ENCODE measurements at regions not wholly inside any gene's neighbourhood (a gene's known extent, or its start where the extent isn't known, plus 50 kb on each side); places are given as distances from the start of the nearest gene placed in this dataset.

DNA sequence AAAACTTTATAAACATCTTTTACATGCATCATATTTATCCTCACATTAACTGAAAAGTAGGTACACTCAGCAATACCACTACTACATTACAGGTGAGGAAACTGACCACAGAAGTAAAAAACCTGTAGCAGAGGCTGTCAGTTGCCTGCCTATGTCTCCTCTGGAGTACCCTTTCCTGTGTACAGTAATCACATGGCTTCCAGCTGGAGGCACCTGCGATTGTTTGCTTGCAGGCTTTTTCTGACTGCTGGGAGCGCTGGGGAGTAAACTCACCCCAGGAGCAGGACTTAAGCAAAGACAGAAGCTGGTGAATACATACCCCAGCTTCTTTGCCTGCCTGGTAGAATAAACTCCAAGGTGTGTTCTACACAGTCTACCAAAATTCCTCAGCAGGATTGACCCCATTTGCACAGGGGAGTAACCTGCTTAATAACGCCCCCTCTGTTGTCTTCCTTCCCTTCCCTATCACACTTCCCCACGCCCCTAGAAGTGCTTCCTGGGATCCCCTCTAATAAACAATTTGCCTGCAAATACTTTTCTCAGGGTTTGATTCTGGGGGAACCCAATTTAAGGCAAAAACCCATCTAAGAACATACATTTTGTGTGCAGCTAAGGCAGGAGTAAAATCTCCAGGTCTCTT is 138.9 kb downstream of the PTH2R start:
- DNase-seq: no peak

DNA sequence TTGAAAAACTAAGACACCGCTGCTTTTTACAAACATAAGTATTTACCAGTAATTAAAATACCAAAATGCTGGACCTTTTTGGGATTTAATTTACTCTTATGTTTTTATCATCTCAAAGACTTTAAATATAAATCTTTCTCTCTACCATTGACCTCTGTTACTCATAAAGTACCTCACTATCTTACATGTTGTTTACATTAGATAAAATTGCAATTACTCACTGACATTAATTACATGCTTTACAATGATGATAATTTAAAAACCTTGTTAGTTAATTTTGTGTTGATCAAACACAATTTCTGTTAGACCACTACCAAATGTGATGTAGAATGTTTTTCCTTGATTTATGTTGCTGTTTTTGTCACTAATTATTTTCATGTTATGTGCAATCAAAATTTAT is 139.5 kb downstream of the PTH2R start:
- DNase-seq: no peak

DNA sequence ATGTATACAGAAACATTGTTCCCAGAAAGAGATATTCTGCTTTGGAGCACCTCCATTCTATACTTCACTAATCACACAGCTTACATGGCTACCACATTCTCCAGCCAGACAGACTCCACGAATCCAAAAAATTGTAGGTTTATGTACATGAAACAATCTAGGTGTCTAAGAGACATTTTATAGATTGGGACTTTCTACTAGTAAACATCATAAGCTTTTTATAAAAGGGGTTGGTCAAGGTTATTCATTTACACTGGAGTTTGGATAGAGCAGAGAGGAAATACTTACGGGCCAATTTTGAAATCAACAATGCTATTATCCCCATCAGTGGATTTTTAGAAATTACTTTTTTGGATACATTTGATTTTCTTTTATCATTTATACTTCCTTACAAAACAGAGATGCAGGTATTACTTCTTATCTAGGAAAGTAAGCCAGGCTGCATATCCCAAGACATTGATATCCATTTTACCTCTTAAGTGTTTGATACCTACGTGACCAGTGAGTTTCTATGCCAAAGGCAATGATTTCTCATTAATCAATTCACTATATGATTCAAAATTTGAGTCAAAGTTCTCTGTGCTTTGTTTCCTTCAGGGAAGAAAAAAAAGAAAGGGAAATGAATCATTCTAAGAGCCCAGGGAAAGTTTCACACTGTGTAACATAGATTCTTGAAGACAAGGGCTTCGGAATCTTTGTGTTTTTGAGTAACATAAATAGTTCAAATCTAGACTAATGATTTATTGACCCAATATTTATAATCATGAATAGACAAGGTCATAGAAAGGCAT is 140.5 kb downstream of the PTH2R start:
- DNase-seq: no peak

DNA sequence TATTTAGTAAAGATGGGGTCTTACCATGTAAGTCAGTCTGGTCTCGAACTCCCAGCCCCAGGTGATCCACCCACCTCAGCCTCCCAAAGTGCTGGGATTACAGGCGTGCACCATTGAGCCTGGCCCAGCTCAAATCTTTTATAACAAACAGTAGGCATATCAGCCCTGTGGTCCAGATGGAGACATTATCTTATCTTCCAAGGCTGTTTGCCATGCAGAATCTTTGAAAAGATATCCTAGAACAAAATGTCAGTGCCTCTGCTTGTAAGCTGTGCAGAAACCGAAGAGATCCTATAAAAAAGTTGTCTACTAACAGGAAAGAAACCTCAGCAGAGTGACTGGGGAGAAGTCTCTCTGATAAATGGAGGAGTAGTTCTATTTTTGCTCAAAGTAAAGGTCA is 142.1 kb downstream of the PTH2R start:
- DNase-seq: no peak

DNA sequence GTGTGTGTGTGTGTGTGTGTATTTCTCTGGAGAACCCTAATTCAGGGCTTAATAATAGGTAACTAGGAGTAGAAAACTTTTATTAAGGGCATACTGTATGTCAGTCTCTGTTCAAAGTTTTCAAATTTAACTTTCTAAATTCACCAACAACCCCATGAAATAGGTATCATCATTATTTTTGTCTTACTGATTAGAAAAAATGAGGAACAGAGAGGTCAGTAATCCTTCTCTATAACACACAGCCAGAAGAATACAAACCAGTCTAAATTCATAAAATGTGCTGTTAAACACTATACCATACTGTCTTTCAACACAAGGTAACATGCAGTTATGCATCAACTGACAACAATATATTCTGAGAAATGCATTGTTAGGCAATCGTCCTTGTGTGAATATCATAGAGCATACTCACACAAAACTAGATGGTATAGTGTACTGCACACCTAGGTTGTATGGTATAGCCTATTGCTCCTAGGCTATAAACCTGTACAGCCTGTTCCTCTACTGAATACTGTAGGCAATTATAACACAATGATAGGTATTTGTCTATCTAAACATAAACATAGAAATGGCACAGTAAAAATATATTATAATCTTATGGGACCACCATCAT is 143.1 kb downstream of the PTH2R start:
- no peak for DNase-seq

DNA sequence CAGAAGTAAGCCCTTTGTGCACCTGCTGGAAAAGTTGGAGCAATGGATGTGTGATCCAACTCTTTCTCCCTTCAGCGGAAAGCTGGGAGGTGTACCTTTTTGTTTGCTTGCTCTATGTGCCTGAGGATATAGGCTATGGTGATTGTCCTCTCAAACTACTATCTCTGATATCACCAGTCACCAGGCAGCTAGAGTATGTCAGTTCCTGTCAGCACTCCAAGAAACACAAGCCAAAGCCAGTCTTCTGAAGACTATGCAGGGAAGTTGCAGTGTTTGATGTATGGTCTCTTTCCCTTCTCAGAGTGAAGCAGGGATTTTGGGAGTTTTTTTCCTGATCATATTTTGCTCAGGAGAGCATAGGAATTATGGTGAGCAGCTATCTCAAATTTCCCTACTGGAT is 146.4 kb downstream of the PTH2R start:
- DNase-seq: no peak

DNA sequence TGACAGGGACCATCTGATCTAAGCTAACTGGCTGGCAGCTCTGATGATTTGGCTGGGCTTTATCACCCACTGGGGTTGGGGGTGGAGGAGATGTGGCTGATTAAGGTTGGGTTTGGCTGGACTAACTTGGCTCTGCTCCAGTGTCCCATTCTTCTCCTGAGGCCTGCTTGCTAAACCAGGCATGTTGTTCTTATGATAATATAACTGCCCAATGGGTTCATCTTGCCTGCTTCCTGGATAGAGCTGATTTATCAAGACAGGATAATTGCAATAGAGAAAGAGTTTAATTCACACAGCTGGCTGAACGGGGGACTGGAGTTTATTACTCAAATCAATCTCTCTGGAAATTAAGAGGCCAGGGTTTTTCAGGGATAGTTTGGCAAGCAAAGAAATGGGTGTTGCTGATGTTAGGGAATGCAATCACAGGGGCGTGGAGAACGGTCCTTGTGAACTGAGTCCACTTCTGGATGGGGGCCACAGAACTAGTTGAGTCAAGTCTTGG is 150.4 kb downstream of the PTH2R start:
- no peak for DNase-seq

DNA sequence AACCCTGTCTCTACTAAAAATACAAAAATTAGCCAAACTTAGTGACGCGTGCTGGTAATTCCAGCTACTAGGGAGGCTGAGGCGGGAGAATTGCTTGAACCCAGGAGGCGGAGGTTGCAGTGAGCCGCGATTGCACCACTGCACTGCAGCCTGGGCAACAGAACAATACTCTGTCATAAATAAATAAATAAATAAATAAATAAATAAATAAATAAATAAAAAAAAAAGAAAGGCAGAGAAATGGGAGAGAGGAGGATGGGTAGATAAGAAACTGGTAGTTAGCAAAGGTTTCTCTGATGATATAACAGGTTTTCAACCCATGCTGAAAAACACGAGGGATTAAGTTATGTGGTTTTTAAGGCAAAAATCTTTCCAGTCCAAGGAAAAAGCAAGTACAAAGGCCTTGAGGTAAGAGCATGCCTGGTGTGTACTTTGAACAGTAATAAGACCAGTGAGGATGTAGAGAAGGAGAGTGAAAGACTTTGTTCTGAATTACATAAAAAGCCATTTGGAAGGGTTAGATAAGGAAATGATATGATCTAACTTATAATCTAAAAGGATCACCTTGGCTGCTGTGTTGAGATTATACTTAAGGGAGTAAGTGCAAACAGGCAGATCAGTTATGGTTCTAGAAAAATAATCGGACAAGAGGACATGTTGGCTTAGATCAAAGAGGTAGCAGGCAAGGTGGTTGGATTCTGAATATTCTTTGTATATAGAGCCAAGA is 159.3 kb downstream of the PTH2R start:
- DNase-seq: no peak

DNA sequence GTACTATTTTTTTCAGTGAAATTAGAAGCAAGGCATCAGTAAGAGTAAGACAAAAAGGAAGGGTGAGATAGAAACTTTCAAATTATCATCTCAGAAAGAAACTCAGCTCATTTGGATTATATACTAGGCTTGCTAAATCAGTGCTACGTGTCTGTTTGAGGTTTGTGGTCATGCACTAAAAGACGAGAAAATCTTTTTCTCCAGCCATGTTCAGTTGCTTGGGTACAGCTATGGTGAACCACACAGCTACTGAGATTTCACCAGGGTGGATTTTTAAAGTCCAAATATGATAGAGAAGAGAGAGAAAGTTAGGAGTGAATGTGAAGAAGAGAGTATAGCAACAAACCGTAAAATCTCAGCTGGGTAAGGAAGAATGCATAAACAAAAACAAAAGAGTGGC is 161.6 kb downstream of the PTH2R start:
- no peak for DNase-seq

DNA sequence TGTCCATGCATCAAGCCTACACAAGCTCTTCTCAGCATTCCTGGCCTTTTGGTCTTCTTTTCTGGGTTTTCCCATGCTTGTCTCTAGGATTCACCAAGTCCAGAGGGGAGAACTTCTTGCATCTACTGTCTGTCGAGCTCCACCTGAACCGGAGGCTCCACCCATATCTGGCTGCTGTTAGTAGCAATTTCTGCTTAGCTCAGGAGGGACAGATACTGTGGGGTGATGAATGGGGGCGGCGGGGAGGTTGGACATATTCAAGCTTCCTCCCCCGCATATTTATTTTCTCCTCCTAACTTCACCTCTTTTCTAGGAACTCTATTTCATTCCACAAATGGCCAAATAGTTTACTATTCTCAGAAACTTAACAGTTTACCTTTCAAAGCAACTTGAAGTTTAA is 163.5 kb downstream of the PTH2R start:
- DNase-seq: no peak

DNA sequence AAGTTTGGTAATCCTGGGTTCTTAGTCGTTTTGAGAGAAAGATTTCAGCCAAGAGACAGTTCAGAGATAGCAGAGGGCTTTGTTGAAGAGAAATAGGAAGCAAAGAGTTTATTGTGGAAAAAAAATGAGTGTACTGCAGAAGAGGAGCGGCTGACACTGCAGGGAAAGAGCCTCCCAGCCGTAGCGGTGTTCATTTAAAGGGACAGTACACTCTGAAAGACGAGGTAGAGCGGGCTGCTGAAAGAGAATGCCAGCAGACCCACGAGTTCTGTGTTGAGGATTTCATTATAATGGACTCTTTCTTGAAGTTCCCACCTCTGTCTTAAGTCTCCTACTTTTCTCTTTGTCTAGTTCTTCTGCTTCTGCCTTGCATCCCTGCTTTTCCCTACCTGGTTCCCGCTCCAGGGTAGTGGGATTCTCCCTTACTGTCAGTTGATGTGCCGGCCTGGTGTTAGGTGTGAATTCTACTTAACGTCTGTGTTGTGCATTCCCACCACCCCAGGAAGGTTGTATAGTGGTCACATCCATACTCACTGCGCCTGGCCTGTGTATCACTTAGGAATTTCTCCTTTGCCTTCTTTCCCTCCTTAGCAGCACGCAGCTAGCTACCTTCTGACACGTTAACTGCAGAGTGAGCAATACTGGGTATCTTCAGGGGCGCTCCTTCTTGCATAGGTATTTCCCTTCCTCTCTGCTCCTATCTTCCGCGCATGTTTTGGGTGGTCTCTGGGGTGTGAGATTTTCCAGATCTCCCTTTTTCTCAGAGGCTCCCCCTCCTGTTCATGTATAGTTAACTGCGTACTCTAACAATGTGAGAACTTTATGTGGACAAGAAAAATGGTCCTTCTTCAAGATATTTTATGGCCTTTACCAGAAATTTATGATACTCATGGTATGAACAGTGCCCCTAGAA is 164.5 kb downstream of the PTH2R start:
- no peak for DNase-seq

DNA sequence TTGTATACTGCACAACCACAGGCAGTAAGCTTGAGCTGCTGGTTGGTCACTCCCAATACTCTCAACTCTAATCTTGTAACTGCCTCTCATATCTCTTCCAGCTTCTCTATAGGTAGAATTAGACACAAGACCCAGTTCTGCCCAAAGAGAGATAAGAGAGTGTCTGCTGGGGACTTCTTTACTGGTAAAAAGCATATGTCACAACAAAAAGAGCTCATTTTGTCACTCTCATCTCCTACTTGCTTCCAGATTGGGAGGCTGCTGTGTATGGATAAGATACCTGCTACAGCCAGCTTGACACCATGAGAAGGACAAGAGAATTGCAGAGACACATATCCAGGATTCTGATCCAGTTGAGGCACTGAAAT is 165.2 kb downstream of the PTH2R start:
- no peak for DNase-seq

DNA sequence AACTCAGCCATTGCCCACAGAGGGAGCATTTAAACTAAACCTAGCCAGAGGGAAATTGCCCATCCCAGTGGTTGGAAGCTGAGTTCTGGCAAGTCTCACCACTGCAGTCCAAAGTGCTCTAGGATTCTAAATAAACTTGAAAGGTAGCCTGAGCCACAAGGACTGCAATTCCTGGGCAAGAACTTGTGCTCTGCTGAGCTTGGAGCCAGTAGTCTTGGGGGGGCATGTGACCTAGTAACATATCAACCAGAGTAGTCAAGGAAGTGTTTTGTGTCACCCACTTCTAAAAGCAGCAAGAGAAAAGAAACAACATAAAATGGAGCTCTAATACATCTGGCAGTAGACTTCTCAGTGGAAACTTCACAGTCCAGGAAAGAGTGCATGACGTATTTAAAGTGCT is 167.0 kb downstream of the PTH2R start:
- DNase-seq: no peak

DNA sequence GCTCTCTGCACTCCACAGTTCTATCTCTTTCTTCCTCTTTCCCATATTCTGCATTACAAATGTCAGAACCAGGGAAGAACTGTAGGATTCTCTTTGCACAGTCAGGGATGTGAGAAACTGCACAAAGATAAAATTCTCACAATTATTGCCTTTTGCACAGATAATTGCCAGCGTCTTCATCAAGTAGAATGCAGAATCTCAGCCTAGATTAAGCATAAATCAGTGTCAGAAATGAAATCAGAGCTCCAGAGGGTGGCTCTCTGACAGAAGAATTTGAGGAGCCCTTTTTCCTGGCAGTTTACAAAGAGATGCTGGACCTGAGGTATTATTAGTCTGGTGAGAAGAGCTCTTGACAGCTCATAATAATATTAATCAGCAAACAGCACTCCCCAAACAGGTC is 173.1 kb downstream of the PTH2R start:
- DNase-seq: no peak

DNA sequence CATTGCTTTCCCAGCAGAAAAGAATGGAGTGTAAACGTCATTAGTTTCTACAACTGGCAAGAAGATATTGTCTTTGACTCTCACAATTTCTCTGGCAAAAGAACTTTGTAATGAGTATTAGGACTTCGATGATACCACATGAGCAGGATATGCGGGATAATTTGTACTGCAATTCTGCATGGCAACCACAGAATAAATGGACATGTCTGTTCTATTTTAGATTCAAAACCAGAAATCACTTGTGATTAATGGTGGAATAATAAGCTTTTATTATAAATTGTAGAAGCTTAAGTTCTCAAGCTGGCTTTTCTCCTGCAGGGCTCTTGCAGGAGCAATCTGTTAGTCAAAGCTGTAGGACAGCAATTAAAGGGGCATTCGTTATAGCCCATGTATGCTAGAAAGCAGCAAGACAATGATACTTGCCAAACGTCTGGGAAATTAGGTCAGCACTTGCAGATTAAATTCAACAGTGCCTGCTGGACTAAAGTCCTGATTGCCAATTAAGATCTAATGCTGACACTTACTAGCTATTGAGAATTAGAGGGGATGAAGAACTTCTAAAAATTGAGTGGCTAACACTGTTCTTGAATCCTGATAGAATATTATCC is 177.9 kb downstream of the PTH2R start:
- DNase-seq: no peak

DNA sequence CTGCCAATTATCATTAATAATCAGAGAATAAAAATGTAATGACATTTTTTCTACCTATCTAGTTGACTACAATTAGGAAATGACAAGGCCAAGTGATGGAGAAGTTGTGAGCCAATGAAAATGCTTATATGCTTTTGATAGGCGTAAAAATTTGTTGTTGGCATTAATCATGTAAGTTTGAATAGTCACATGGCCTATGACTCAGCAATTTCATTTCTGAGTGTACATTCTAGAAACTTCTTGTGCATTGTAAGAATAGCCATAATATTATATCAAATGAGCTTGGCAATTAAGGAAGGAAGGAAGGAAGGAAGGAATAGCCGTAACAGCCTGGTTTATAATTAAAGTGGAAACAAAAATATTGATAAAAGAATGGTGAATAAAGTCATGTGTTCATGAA is 179.9 kb downstream of the PTH2R start:
- no peak for DNase-seq

DNA sequence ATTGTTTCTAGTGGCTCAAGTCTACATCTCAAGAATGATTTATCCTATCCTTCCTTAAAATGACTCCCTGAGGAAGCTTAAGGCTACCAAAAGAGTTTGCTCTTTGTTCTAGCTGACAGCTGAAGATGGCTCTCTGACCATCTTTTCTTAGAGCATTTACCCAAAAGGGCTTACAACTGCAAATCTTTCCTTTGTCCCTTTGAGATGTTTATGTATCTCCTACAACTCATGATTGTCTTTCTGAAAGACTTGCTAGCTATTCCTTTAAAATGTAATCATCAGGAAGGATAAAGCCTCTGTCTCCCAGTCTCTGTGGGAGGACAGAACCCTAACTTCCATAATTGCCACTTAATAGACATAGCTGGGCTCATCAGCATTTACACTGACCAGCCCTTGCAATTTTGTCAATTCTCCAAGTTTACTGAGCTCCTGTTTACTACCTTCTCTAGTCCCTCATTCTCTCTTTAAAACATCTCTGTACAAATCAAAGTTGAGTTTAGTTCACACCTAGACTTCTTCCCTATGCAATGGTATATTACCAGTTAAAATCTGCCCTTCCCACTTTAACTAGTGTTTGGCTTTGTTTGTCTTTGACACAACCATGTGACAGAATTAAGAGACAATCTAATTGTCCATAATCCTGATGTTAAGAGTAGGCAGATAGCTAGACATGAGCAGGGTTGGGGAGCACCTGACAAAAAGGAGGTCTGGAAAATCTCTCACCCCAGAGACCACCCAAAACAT is 188.2 kb downstream of the PTH2R start:
- DNase-seq: no peak

DNA sequence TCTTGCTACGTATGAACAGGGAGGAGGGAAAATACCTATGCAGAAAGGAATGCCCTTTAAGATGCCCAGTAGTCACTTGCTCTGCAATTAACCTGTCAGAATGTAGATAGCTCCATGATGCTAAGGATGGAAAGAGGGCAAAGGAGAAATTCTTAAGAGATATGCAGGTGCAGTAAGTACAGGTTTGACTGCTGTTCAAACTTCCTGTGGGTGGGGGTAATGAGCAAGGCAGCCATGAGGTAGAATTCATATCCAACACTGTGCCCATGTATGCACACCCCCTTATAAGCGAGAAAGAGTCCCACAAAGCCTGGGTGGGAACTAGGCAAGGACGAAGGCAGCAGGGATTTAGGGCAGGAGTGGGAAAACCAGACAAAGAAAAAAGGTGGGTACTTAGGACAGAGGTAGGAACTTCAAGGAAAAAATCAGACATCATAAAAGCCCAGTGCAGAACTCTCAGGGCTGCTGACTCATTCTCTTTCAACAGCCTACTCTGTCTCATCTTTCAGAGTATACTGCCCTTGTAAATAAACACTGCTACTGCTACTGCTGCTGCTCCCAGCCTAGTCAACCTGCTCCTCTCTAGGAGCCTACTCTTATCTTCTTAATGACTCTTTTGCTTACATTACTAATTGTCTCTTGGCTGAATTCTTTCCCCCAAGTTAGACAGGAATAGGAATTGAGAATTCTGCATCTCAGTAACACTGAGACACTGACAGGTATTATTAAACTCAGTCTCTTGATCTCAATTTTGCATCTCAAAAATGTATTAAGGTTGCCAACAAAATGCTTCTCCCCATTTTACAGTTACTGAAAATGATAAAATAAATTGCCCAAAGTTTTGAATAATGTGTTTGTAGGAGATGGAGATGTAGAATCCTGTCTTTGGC is 189.0 kb downstream of the PTH2R start:
- DNase-seq: no peak

DNA sequence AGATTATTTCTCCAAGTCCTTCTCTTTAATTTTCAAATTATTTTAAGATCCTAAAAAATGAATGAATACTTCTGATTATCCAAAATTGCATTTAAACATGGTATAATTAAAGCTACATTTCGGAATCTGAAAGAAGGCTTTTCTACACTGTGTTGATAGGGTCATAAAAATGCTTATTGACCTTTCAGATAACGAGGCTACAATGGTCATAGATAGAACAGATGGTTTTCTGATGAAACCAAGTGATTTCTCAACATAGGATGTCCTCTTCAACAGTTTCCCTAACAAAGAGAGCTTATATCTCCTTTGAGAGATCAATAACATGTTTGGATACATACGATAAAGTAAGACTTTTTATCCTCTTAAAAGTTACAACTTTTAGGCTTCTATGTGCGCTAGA is 201.1 kb downstream of the PTH2R start:
- DNase-seq: no peak

DNA sequence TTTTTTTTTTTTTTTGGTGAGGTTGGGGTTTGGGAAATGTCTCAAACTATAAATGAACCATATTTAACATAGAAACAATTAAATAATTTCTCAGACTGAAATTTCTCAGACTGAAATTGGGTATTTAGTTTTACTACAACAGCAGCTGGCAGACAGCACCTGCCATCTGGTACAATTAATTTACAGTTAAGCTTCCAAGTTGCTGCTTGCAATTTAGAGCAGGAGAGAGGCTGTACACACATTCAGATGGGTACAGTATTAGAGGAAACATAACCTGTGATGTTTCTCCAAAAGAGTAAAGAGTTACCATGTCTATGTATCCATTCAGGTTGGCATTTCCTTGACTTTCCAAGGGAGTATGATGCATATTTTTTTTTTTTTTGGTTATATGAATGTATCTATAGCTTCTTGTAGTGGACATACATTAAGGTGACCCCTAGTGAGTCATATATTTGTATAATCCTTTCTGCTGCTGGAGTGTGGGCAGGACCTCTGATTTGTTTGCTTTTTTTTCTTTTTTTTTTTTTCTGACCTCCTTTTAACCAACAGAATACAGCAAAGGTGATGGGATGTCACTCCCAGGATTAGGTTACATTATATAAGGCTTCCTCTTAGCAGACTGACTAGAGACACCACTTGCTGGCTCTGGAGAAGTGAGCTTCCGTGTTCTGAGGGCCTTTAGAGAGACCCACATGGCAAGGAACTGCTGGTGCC is 201.7 kb downstream of the PTH2R start:
- DNase-seq: no peak
